SK-N-SH (cell line): ENCODE measurements at regions not wholly inside any gene's neighbourhood (a gene's known extent, or its start where the extent isn't known, plus 50 kb on each side); places are given as distances from the start of the nearest gene placed in this dataset.
"Not testable (repeated sequence)": the region's sequence is repeated elsewhere in the genome, so short reads cannot be mapped to it uniquely, and the experiment has no call there.

Experiments used
- EZH2phosphoT487 ChIP-seq: fragments of 200-600 bp; sonication (generic); IDR thresholded peaks from 2 replicates; pipeline ENCODE4 v1.6.1; 2017; ENCODE audit warnings: low read depth, mixed run types, mild to moderate bottlenecking, antibody characterized with exemption, moderate library complexity, borderline replicate concordance
- NFIC ChIP-seq: IDR thresholded peaks from 2 replicates; pipeline ENCODE4 v1.4.0; 2012; ENCODE audit warnings: borderline replicate concordance

DNA sequence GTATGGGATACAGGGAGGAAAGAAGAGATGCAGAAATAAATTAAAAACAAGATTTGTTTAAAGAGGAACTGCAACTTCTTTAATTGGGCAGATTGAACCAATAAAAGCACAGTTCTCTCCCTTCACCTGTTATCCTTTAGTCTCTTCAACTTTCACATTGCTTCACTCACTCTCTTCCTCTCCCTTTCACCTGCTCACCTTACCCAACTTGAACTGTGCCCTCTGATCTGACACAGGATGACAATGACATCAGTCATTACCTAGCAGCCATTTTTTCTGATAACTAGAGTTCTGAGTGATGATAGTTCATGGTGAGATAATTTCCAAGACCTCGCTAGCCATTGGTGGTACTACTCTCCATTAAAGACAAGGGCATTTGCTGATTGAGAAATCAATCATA lies 105.5 kb upstream of the NBPF9 start:
- not testable (repeated sequence) for TF ChIP-seq EZH2phosphoT487, NFIC
